ENCODE measurements at regions not wholly inside any gene's neighbourhood (a gene's known extent, or its start where the extent isn't known, plus 50 kb on each side); places are given as distances from the start of the nearest gene placed in this dataset.

DNA sequence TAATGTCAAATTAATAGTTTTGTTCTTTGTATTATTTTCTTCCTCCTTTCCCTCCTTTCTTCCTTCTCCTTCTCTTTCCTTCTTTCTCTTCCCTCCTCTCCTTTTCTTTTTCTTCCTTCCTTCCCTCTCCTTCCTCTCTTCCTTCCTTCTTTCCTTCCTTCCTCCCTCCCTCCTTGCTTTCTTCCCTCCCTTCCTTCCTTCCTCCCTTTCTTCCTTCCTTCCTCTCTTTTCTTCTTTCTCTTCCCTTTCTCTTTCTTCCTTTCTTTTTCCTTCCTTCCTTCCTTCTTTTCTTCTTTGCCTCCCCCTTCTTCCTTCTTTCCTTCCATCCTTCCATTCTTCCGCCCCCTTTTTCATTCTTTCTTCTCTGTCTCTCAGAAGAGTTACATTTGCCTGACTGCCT, 518.2 kb upstream of the ID4 start:
- in situ Hi-C loops (cut with HindIII; ENCODE audit: low pct_ligation_motif_present, low pct_unique_long_range_greater_than_20kb, low sequenced_read_pairs), result no loop called here
- no peak for DNase-seq

DNA sequence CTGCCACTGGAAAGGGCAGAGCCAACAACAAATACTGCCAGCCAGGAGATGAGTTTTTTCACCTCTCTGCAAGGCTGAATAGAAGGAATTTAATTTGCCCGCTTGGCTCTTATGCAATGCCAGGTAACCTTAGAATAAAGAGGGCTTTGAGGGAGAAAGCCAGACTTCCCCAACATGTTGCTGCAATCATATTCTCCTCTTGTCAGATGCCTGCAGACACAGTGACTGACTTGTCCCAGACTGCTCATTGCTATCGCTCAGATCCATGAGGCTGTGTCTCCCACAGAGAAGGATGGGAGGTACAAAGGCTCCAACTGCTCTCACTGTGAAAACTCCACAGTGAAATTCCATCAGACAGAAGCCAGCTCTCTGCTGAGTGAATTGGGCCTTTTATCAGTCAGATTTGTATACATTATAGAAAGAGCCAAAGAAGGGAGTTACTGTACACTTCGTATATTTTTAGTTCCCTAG, 517.0 kb upstream of the ID4 start:
- no peak for DNase-seq
- in situ Hi-C loops (cut with HindIII; ENCODE audit: low pct_ligation_motif_present, low pct_unique_long_range_greater_than_20kb, low sequenced_read_pairs), result no loop called here

DNA sequence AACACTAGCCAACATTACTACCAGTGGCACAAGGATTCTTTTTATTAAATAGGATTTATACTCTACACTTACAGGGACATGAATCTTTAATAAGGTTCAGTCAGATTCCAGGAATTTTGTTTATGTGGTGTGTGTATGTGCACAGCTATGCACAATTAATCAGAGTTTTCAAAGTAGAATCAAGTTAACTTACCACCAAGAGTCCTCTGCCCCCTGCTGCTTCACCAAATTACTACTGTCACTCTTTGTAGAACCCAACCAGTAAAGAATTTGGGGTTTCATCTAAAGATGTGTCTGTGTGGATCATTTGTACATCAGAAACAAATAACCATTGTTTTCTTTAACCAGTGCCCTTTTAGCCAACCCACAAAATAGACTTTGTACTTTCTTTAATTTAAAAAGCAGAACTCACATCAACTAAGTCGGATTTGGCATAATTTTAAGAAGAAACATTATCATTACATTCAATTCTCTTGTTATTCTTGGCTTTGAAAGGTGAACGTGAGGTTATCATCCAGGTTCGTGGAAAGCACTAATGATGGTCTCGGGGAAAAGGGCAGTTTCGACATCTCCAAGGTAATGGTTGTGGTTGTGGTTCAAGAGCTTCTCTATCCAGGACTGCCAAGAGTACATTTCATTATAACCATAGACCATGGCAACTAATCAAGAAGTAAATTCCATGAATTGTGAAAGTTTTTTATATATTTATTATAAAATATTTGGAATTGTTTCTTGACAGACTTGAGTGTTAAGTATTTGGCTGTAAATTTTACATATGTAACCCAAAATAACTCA, 514.3 kb upstream of the ID4 start:
- DNase-seq, result no peak
- in situ Hi-C loops (cut with HindIII; ENCODE audit: low pct_ligation_motif_present, low pct_unique_long_range_greater_than_20kb, low sequenced_read_pairs), result no loop called here

DNA sequence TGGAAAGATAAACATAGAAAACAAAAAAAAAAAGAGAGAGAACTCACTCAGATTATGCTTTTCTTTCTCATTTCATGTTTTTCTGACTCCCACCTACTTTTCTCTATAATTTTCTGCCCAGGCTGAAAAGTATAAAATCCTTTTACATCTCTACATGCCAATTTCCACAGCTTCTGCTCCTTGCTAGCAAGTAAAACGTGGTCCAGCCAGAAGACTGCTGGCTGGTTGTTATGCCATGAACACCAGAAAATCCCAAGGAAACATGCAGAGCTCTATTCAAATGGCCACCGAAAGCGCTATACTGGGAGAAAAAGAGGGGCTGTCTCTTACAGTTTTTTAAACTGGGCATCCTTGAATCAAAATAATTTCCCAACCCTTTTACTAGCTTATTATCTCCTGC, 512.8 kb upstream of the ID4 start:
- in situ Hi-C loops (cut with HindIII; ENCODE audit: low pct_ligation_motif_present, low pct_unique_long_range_greater_than_20kb, low sequenced_read_pairs), result no loop called here
- no peak for DNase-seq

DNA sequence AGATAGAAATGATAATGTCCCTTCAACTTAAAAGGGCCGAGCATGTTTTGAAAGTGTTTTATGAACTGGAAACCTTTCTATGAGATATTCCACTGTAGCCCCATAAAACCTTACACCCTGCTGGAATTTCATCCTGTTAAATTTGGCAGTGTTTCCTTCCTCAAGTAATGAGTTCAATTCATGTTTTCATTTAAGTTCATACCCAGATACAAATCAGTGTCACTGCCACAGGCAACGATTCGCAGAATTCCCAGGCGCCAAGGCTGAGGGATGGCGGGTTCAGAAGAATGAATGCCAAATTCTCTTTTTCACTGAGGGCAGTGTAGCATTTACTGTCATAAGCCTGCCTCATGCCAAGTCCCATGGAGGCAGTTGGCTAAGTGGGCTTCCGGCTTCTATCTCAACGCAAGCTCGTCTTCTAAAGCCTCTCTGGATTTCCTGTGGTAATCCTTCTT, 511.8 kb upstream of the ID4 start:
- in situ Hi-C loops (cut with HindIII; ENCODE audit: low pct_ligation_motif_present, low pct_unique_long_range_greater_than_20kb, low sequenced_read_pairs), result no loop called here
- DNase-seq, result no peak

DNA sequence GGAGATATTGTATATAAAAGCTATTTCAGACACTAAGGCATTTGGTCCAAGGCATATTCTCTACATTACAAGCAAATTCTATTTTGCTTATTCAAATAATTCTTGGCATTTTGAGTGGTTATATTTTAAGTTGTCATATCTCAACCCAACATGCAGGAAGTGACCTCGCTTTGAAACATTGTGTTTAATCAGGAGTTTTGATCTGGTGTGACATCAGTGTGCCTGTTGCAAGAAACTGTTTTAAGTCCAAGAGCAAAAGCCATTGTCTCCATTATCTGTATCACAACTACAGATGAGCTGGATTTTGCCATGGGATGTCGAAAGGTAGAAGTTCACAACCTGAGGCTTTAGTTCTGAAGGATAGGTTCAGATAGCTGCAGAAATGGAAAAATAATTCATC, 509.9 kb upstream of the ID4 start:
- no peak for DNase-seq
- in situ Hi-C loops (cut with HindIII; ENCODE audit: low pct_ligation_motif_present, low pct_unique_long_range_greater_than_20kb, low sequenced_read_pairs), result no loop called here

DNA sequence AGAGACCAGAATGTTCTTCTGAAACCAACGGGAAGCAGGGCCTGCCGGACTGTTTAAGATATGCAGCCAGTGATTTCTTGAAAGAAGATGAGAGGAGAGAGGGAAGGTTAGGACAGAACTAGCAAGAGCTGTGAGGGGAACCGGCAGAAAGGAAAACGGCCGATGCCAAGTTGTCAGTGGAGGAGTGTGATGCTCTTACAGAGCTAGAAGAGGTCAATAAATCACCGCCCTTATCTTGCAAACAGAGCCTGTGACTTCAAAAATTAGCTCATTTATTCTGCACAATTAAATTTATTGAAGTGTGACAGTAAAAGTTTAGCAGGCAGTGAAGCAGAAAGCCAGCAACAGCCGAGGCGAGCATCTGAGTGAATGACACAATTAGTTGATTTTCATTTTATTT, 509.5 kb upstream of the ID4 start:
- DNase-seq, result no peak
- in situ Hi-C loops (cut with HindIII; ENCODE audit: low pct_ligation_motif_present, low pct_unique_long_range_greater_than_20kb, low sequenced_read_pairs), result no loop called here

DNA sequence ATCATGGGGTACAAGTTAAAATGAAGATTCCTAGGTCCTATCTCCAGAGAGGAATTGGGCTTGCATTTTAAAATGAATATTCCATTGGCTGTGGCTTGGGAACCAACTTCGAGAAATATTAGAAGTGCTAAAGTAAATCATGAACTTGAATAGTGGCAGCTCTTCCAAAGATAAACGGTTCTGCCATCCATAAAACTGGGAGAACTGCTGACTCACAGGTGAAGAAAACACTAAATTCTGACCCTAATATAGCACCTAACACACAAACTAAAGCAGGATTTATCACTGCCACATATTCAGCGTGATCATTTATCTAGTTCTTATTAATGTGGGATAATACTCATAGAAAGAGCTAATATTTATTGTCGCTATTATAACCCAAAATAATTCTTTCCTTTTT, 508.1 kb upstream of the ID4 start:
- DNase-seq, result no peak
- in situ Hi-C loops (cut with HindIII; ENCODE audit: low pct_ligation_motif_present, low pct_unique_long_range_greater_than_20kb, low sequenced_read_pairs), result no loop called here

DNA sequence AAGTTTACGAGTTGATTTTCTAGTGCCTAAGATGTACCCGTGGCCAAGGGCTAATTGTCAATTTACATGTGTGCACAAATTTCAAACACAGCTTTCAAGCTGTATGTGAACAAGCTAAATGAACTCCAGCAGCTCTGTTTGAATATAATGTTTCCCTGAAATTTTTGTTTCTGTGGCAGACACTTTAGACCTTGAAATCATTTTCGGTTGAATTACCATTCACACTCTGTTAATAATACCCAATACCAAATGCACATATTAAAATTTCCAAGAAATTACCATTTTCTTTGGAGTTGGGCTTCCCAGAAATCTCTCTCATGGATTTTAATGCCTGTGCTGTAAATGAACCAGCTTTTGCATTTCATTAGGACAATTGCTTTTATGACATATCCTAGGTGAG, 506.1 kb upstream of the ID4 start:
- in situ Hi-C loops (cut with HindIII; ENCODE audit: low pct_ligation_motif_present, low pct_unique_long_range_greater_than_20kb, low sequenced_read_pairs), result no loop called here
- no peak for DNase-seq

DNA sequence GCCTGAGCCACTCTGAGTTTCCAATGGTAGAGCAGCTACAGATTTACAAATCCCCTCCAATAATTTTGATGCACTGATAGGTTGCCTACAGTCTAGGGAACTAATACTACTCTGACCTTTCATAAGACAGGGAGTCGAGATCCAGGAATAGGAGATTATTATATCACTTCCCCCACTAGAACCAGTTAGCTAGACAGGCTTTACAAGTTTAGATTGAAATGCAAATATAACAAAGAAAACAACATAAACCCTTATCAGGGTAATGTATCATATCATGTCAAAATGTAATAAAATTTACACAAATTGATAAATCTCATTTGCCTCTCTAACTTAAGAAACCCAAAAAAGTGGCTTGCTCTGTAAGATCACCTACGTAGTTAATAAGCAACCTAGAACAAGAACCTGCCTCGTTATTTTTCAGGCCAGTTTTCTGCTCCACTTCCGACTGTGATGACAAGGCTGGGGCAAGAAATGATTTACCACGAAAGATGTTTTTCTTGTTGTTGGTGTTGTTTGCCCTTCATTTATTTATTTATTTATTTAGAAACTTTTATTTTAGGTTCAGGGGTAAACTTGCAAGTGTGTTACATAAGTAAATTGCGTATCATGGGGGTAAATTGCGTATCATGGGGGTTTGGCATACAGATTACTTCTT, 504.2 kb upstream of the ID4 start:
- no peak for DNase-seq
- in situ Hi-C loops (cut with HindIII; ENCODE audit: low pct_ligation_motif_present, low pct_unique_long_range_greater_than_20kb, low sequenced_read_pairs), result no loop called here

DNA sequence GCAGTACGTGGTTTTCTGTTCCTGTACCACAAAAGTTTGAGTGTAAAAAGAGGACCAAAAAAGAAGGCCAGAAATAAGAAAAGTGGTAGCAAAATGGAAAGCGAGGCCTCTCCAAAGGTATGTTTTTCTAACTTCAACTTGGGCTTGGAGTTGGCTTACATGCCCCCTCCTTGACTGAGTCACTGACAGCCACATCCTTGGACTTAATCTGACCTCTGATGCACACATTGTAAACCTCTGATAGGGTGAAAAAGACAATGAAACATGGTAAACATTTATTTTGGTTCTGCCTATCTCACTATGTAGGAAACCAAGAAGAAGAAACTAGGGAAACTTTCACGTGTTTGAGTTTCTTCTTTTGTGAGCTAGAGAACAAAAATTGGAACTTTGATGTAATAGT, 503.2 kb upstream of the ID4 start:
- DNase-seq, result no peak
- in situ Hi-C loops (cut with HindIII; ENCODE audit: low pct_ligation_motif_present, low pct_unique_long_range_greater_than_20kb, low sequenced_read_pairs), result no loop called here

DNA sequence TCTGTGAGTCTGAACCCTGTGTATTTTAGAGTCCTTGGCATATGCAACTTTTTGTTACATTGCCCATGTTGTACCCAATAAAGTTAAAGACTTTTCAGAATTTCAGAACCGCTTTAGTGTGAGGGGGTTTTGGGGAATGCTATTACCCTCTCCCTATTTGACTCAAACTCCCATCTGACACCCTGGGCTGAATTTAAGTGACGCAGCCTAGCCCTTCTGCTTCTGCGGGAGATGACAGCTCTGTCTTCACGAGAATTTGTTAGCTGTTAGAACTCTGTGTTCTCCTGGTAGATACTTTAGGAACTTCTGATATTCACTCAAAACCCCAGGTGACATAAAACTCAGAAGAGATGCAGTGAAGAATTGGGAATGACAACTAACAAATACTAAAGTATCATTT, 500.6 kb upstream of the ID4 start:
- DNase-seq, result no peak
- in situ Hi-C loops (cut with HindIII; ENCODE audit: low pct_ligation_motif_present, low pct_unique_long_range_greater_than_20kb, low sequenced_read_pairs), result no loop called here

DNA sequence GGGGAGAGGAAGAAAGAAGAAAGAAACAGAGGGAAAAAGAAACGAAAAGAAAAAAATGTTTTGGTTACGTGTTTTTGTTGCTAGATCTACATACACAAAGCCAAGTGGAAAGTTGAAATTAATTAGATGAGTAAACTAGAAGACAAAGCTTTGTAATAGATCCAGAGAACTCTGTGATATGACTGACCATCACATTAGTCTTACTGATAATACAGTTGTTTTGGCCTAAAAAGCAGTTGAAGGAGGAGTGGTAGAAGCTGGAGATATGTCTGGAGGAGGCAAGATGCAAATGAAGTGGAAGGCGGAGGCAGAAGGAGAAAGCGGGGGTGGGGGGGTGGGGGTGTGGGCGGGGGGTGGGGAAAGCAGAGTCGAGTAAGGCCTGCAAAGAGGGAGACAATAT, 500.1 kb upstream of the ID4 start:
- DNase-seq, result no peak
- in situ Hi-C loops (cut with HindIII; ENCODE audit: low pct_ligation_motif_present, low pct_unique_long_range_greater_than_20kb, low sequenced_read_pairs), result no loop called here

DNA sequence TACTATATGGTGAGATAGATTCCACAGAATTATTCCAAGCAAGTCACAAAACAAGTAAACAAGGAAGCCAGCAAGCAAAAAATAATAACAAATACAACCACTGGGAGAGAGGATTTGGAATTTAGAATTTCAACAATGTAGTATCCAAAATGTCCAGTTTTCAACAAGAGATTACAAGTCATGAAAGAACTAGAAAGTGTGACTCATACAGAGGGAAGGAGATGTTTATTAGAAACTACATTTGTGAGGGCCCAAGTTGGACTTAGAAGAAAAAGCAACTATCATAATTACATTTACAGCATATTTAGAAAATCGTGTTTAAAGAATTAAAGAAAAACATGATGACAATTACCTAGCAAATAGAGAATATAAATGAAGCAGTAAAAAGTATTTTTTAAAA, 494.6 kb upstream of the ID4 start:
- in situ Hi-C loops (cut with HindIII; ENCODE audit: low pct_ligation_motif_present, low pct_unique_long_range_greater_than_20kb, low sequenced_read_pairs), result no loop called here
- DNase-seq, result no peak

DNA sequence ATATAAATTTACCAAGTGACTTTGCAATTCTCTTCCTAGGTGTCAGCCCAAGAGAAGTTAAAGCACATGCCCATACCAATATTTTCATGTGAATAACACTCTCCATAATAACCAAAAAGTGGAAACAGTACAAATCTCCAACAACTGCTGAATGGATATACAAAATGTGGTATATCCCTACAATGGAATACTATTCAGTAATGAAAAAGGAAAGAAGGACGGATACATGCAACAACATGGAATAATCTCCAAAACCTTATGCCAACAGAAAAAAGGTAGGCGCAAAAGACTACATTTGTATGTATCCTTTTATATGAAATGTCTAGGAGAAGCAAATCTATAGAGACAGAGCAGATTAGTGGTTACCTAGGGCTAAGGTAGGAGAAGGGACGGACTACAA, 487.7 kb upstream of the ID4 start:
- no peak for DNase-seq
- in situ Hi-C loops (cut with HindIII; ENCODE audit: low pct_ligation_motif_present, low pct_unique_long_range_greater_than_20kb, low sequenced_read_pairs), result no loop called here

DNA sequence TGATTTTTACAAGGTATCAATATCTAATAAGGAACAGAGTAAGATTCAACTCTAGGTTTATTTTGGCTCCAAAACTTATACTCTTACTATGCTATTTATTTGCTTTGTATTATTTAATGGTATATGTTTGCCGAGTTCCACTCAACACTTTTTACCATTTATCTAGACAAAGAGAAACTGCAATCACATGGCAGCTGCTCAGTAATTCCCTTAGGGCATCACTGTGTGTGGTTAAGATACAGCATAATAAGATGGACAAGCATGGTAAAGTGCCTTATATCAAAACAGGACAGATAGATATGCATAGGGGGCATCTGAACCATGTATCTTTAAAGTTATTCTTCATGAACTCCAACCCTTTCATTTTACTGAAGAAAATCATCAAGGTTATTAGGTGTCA, 483.0 kb upstream of the ID4 start:
- in situ Hi-C loops (cut with HindIII; ENCODE audit: low pct_ligation_motif_present, low pct_unique_long_range_greater_than_20kb, low sequenced_read_pairs), result no loop called here
- DNase-seq, result no peak

DNA sequence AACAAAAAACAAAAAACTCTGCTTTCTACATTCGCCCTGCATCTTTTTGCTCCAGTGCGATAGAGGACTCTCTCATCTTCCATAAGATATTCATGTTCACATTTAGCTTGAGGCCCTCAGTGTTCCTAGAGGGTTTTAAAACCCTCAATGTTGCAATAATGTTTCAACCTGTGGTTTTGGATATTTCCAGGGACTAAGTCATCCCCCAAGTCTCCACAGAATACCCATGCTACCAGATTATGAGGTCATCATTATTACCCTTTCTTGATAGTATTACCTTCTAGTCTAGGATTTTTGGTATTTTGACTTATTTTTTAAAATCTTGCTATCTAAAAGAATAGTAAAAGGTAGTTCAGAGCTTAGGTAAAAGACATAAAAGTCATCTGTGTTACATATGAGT, 480.5 kb upstream of the ID4 start:
- DNase-seq, result no peak
- in situ Hi-C loops (cut with HindIII; ENCODE audit: low pct_ligation_motif_present, low pct_unique_long_range_greater_than_20kb, low sequenced_read_pairs), result no loop called here

DNA sequence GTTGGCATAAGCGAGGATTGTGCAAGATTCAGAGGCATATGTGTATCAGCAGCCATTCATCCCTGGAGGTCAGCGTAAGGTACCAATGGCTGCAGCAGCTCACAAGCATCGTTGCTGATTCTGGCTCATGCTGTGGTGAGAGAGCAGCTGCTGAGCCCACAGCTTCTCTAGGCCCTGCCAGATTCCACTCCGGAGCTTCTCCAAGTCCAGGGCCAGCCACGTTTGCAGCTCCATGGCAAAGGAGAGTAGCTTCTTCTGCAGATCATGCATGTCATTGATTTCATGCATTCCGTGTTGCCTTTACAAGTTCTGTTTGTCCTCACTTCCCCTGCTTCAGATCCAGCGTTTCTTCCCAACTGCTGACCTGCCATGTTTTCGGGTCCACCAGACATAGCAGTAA, 474.8 kb upstream of the ID4 start:
- DNase-seq, result no peak
- in situ Hi-C loops (cut with HindIII; ENCODE audit: low pct_ligation_motif_present, low pct_unique_long_range_greater_than_20kb, low sequenced_read_pairs), result no loop called here

DNA sequence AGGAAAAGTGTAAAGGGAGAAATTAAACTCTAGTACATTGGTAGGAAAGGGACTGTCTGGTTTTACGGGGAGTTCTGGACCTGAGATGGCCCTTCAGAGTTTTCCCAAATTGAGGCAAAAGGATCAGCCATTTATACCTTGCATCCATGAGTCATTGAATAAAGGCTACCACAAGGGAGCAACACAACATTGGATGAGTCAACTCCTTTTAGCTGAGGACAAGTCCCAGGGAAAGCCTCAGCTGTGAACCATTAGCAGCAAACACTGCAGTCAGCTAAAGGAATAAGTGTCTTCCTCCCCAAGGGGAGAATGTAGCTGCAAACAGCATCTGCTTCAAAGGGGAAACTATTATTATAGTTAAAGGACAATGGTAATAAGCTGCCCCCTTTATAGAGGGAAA, 468.7 kb upstream of the ID4 start:
- no peak for DNase-seq
- in situ Hi-C loops (cut with HindIII; ENCODE audit: low pct_ligation_motif_present, low pct_unique_long_range_greater_than_20kb, low sequenced_read_pairs), result no loop called here

DNA sequence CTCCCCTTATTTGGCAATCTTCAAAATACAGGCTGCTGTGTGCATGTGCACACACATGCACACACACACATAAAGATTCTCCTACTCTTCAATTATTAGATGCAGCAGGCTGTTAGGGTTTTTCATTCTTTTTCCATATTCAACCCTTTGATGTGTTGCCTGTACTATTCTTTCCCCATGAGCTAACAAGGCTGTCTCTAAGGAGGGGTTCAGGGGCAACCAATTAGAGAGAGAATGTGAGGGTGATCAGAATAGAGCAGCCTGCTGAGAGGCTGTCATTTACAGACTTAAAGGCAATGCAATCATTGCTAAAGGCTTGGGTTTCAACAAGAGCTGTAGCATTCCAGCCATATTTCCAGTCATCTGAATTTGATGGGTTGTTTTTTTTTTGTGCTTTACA, 467.4 kb upstream of the ID4 start:
- in situ Hi-C loops (cut with HindIII; ENCODE audit: low pct_ligation_motif_present, low pct_unique_long_range_greater_than_20kb, low sequenced_read_pairs), result no loop called here
- no peak for DNase-seq
